RWPE1 (cell line): ENCODE measurements at regions not wholly inside any gene's neighbourhood (a gene's known extent, or its start where the extent isn't known, plus 50 kb on each side); places are given as distances from the start of the nearest gene placed in this dataset.

ENCODE experiments used
- CTCF ChIA-PET: fragments of 350-600 bp; sonication (Branson Sonifier 250); formaldehyde crosslinking; extraction: SDS; loops from one replicate; lab custom pipeline; 2021; lab: Yijun Ruan, JAX
- POLR2A ChIA-PET: fragments of 400-600 bp; formaldehyde crosslinking; extraction: SDS; loops from one replicate; lab custom pipeline; 2020; ENCODE audit warnings: antibody characterized with exemption; ENCODE audit not compliant: low non-redundant PET; lab: Yijun Ruan, JAX
- DNase-seq: peaks from one replicate; pipeline ENCODE4 v3.0.0; 2012; ENCODE audit warnings: low spot score
- H3K27ac ChIP-seq: fragments of 450-650 bp; 2 replicates; pipeline ENCODE4 v1.5.1; 2017
- CTCF ChIP-seq: fragments of 450-650 bp; conservative IDR thresholded peaks from 2 replicates; pipeline ENCODE4 v1.5.1; 2017; ENCODE audit warnings: low read depth, mild to moderate bottlenecking

GRCh38 chr9:90114641-90115425, 510.0 kb downstream of the GADD45G start:
- peak; percentile 81 for DNase-seq
- ChIA-PET POLR2A (no interaction called here), CTCF (no interaction called here)

GRCh38 chr9:90121762-90122161, 517.0 kb downstream of the GADD45G start:
- no peak overlapping the region for H3K27ac ChIP-seq
- no peak for DNase-seq
- POLR2A ChIA-PET: interaction anchor here (0.6 kb wide), 1 partner anchor 185 kb away, joined by 3 read pairs; no protein-coding TSS in a partner anchor
- no peak for TF ChIP-seq CTCF
- CTCF ChIA-PET: interaction anchor here (0.6 to 0.9 kb wide), 2 partner anchors 43 to 523 kb away, joined by 3 to 6 read pairs; no protein-coding TSS in a partner anchor

More at GRCh38 chr9:90114641-90115425, 510.0 kb downstream of the GADD45G start:
- H3K27ac ChIP-seq: no peak overlapping the region
- no peak for TF ChIP-seq CTCF

- POLR2A ChIA-PET: no interaction called here
- DNase-seq: no peak
- no peak overlapping the region for H3K27ac ChIP-seq
- CTCF ChIA-PET: interaction anchor here (0.7 kb wide), 2 partner anchors 201 to 521 kb away, joined by 3 to 6 read pairs; no protein-coding TSS in a partner anchor
- no peak for TF ChIP-seq CTCF
Observed at GRCh38 chr9:90124961-90125360, 517.7 kb downstream of the DIRAS2 start.

- H3K27ac ChIP-seq: no peak overlapping the region
- no peak for DNase-seq
- ChIA-PET CTCF (interaction anchor here (1.6 kb wide), 1 partner anchor 530 kb away, joined by 4 read pairs; no protein-coding TSS in a partner anchor), POLR2A (no interaction called here)
- no peak for TF ChIP-seq CTCF
Observed at GRCh38 chr9:90127923-90128322, 514.7 kb downstream of the DIRAS2 start.

- H3K27ac ChIP-seq: no peak overlapping the region
- TF ChIP-seq CTCF: no peak
- ChIA-PET CTCF (interaction anchor here (0.6 to 1.6 kb wide), 2 partner anchors 531 to 754 kb away, joined by 4 read pairs; no protein-coding TSS in a partner anchor), POLR2A (no interaction called here)
- DNase-seq: no peak
Observed at GRCh38 chr9:90128587-90129190, 513.9 kb downstream of the DIRAS2 start.

- H3K27ac ChIP-seq: no peak overlapping the region
- TF ChIP-seq CTCF: no peak
- ChIA-PET POLR2A (no interaction called here), CTCF (interaction anchor here (0.7 kb wide), 1 partner anchor 897 kb away, joined by 3 read pairs; no protein-coding TSS in a partner anchor)
- no peak for DNase-seq
Observed at GRCh38 chr9:90129446-90129845, 513.2 kb downstream of the DIRAS2 start.
